Sigmoid colon (tissue), 6 donors: ENCODE measurements at regions not wholly inside any gene's neighbourhood (a gene's known extent, or its start where the extent isn't known, plus 50 kb on each side); places are given as distances from the start of the nearest gene placed in this dataset.

Experiments used
- DNase-seq: peaks from one replicate; pipeline ENCODE4 v3.0.0-alpha.2; 2019
- H3K27ac ChIP-seq, 4 donors: fragments of 200-600 bp; sonication (generic); one replicate each; pipeline ENCODE4 v1.5.1; 2016 to 2019; ENCODE audit warnings: mild to moderate bottlenecking in 1 of 4
- H3K27me3 ChIP-seq, 3 donors: fragments of 200-600 bp; sonication (generic); one replicate each; pipeline ENCODE4 v1.5.1; 2019; ENCODE audit warnings: mild to moderate bottlenecking in 1 of 3
- H3K36me3 ChIP-seq, 4 donors: fragments of 200-600 bp; sonication (generic); one replicate each; pipeline ENCODE4 v1.5.1; 2016 to 2019
- H3K4me1 ChIP-seq, 4 donors: fragments of 200-600 bp; sonication (generic); one replicate each; pipeline ENCODE4 v1.5.1; 2017 to 2019
- H3K4me3 ChIP-seq, 4 donors: fragments of 200-600 bp; sonication (generic); one replicate each; pipeline ENCODE4 v1.5.1; 2017 to 2019; ENCODE audit warnings: mild to moderate bottlenecking in 2 of 4, moderate library complexity in 1 of 4
- H3K9me3 ChIP-seq, 4 donors: fragments of 200-600 bp in 3 of 4; sonication (generic) in 3 of 4; one replicate each; pipeline versions ENCODE4 v1.5.1 to v1.6.1; 2013 to 2019
- CTCF ChIP-seq, 4 experiments: fragments of 450-650 bp in 3 of 4; fragments of 200-600 bp in 1 of 4; IDR thresholded peaks; one replicate each; pipeline ENCODE4 v1.5.1; 2016 to 2019; ENCODE audit warnings: antibody characterized with exemption in 4 of 4, mild to moderate bottlenecking in 3 of 4, moderate library complexity in 2 of 4
- EP300 ChIP-seq, 4 donors: sonication (generic); formaldehyde crosslinking; IDR thresholded peaks; one replicate each; pipeline ENCODE4 v1.6.1; 2017; ENCODE audit warnings: antibody characterized with exemption in 4 of 4
- POLR2A ChIP-seq, 2 donors: fragments of 450-650 bp; IDR thresholded peaks; one replicate each; pipeline ENCODE4 v1.6.1; 2016; ENCODE audit warnings: antibody characterized with exemption in 2 of 2, mild to moderate bottlenecking in 2 of 2, moderate library complexity in 2 of 2
- POLR2AphosphoS5 ChIP-seq, 4 donors: sonication (generic); formaldehyde crosslinking; IDR thresholded peaks; one replicate each; pipeline ENCODE4 v1.6.1; 2017; ENCODE audit warnings: antibody characterized with exemption in 4 of 4
- WGBS, 2 donors: extraction: QIAGEN DNeasy Blood & Tissue Kit; methylation state at CpG; one replicate each; pipeline ENCODE4 v1.1.7; 2013; 5-methylcytosine and 5-hydroxymethylcytosine counted together
- intact Hi-C: fragments of 100-400 bp; cut with DNase I; formaldehyde crosslinking; loops from one replicate; pipeline ENCODE4 v1.15.1; 2023
- donor health status: healthy with polysubstance abuse.
- donor health status: healthy.

GRCh38 chr5:4197151-4197550, 601.5 kb downstream of the IRX1 start:
- no peak for TF ChIP-seq EP300 (IDR thresholded peaks at IDR 0.05)
- no peak for TF ChIP-seq POLR2AphosphoS5 (IDR thresholded peaks at IDR 0.05)
- no peak for TF ChIP-seq CTCF (IDR thresholded peaks at IDR 0.05)
- no peak for TF ChIP-seq POLR2A (IDR thresholded peaks at IDR 0.05)
- intact Hi-C loops = no loop called here
- no peaks in the 10 kb centered on the region for H3K4me1 ChIP-seq
- H3K9me3 ChIP-seq = no peaks in the 10 kb centered on the region
- no peak overlapping the region for H3K4me3 ChIP-seq
- no peak overlapping the region for H3K27ac ChIP-seq
- H3K36me3 ChIP-seq = no peaks in the 10 kb centered on the region
- no peak for DNase-seq
- no peaks in the 10 kb centered on the region for H3K27me3 ChIP-seq
- WGBS, 2 donors = 36 to 62% methylated on average over 5 of the region's 5 CpGs

- Histone ChIP-seq H3K27ac (no peak overlapping the region), H3K27me3 (no peaks in the 10 kb centered on the region), H3K9me3 (no peaks in the 10 kb centered on the region), H3K36me3 (no peaks in the 10 kb centered on the region), H3K4me1 (no peaks in the 10 kb centered on the region), H3K4me3 (no peak overlapping the region)
- 46 to 61% methylated on average over 7 of the region's 7 CpGs for WGBS, 2 donors
- TF ChIP-seq EP300 (IDR thresholded peaks at IDR 0.05) (no peak), POLR2AphosphoS5 (IDR thresholded peaks at IDR 0.05) (no peak), POLR2A (IDR thresholded peaks at IDR 0.05) (no peak), CTCF (IDR thresholded peaks at IDR 0.05) (no peak)
- intact Hi-C loops = no loop called here
- DNase-seq = no peak
Measured at GRCh38 chr5:4198461-4198860, 602.8 kb downstream of the IRX1 start.

DNA sequence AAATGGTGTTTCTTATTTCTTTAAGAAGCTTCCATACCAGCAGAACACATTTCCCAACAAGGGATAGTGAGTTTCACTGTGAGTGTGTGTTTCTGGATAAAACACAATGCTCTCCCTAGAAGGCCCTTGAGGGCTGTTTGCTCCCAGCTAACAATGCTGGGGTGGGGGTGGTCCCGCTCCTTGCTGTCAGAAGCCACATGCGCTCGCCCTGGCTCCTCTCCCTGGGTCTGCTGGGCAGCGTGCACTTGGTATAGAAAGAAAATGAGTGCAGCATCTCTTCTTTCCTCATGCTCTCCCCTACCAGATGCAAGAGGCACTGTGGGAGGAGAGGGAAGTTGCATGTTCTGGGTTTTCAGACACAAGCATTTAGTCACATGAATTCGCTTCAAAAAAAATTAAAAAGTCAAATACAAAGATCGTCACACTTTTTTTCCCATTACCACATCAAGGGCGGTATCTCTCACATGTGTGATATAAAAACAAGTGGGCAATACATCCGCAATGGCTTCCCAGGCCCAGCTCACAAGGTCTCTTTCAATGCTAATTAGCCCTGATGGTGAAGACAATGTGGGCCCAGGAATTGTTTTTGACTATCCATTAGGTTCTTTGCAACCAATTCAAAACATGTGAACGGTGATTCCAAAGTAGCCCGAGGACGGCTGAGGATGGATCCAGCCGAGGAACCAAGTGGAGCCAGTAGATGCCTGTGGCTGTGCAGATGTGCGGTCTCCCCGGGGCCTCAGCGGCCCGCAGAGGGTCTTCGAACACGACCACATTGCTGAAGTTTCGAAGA, 603.6 kb downstream of the IRX1 start:
- Histone ChIP-seq H3K36me3 (no peaks in the 10 kb centered on the region), H3K27me3 (no peaks in the 10 kb centered on the region), H3K27ac (no peak overlapping the region), H3K4me3 (no peak overlapping the region), H3K4me1 (peaks cover 0 to 4% (median under 1%) of the 10 kb centered on the region in 4 donors), H3K9me3 (no peaks in the 10 kb centered on the region)
- TF ChIP-seq EP300 (IDR thresholded peaks at IDR 0.05) (no peak), POLR2A (IDR thresholded peaks at IDR 0.05) (no peak), POLR2AphosphoS5 (IDR thresholded peaks at IDR 0.05) (no peak), CTCF (IDR thresholded peaks at IDR 0.05) (no peak)
- no peak for DNase-seq
- intact Hi-C loops = no loop called here
- 75 to 83% methylated on average over 19 of the region's 19 CpGs for WGBS, 2 donors

GRCh38 chr5:4203146-4203545, 607.5 kb downstream of the IRX1 start:
- H3K27ac ChIP-seq = no peak overlapping the region
- no peak for DNase-seq
- no peaks in the 10 kb centered on the region for H3K36me3 ChIP-seq
- no peak overlapping the region for H3K4me3 ChIP-seq
- TF ChIP-seq POLR2AphosphoS5 (IDR thresholded peaks at IDR 0.05) = no peak
- TF ChIP-seq POLR2A (IDR thresholded peaks at IDR 0.05) = no peak
- no peak for TF ChIP-seq CTCF (IDR thresholded peaks at IDR 0.05)
- TF ChIP-seq EP300 (IDR thresholded peaks at IDR 0.05) = no peak
- no peaks in the 10 kb centered on the region for H3K27me3 ChIP-seq
- no peaks in the 10 kb centered on the region for H3K9me3 ChIP-seq
- 82 to 86% methylated on average over 4 of the region's 4 CpGs for WGBS, 2 donors
- H3K4me1 ChIP-seq = peaks cover 0 to 13% (median 4%) of the 10 kb centered on the region in 4 donors
- intact Hi-C loops = no loop called here
